HepG2 (cell line): ENCODE measurements at regions not wholly inside any gene's neighbourhood (a gene's known extent, or its start where the extent isn't known, plus 50 kb on each side); places are given as distances from the start of the nearest gene placed in this dataset.

ENCODE experiments used
- BCL6 ChIP-seq: IDR thresholded peaks from 2 replicates; pipeline ENCODE4 v1.6.1; 2016; ENCODE audit warnings: missing genetic modification reagents, missing compliant biosample characterization
- GABPA ChIP-seq, 2 experiments: IDR thresholded peaks; 2 replicates each; pipeline ENCODE4 v1.6.1; 2011 to 2016; ENCODE audit warnings: low read depth in 2 of 2, low read length in 1 of 2, missing biosample characterization in 1 of 2, missing genetic modification characterization in 1 of 2
- KLF12 ChIP-seq: sonication (generic); formaldehyde crosslinking; IDR thresholded peaks from 2 replicates; pipeline ENCODE4 v1.4.0; 2020; ENCODE audit warnings: missing genetic modification reagents, borderline replicate concordance
- NFAT5 ChIP-seq: sonication (generic); formaldehyde crosslinking; IDR thresholded peaks from 2 replicates; pipeline ENCODE4 v1.4.0; 2020; ENCODE audit warnings: missing genetic modification reagents
- NR1H2 ChIP-seq: sonication (generic); formaldehyde crosslinking; IDR thresholded peaks from 2 replicates; pipeline ENCODE4 v1.8.1; 2022; ENCODE audit warnings: low read depth, missing genetic modification reagents, borderline replicate concordance
- ZNF333 ChIP-seq: sonication (generic); formaldehyde crosslinking; IDR thresholded peaks from 2 replicates; pipeline ENCODE4 v1.4.0; 2020; ENCODE audit warnings: mild to moderate bottlenecking, missing genetic modification reagents, borderline replicate concordance
- TF ChIP-seq, protein P1 (sequence below): sonication (generic); formaldehyde crosslinking; IDR thresholded peaks from 2 replicates; pipeline ENCODE4 v1.4.0; 2020; ENCODE audit warnings: missing genetic modification reagents
- TF ChIP-seq, protein P2 (sequence below): fragments of 450-650 bp; IDR thresholded peaks from 2 replicates; pipeline ENCODE4 v1.6.1; 2016

DNA sequence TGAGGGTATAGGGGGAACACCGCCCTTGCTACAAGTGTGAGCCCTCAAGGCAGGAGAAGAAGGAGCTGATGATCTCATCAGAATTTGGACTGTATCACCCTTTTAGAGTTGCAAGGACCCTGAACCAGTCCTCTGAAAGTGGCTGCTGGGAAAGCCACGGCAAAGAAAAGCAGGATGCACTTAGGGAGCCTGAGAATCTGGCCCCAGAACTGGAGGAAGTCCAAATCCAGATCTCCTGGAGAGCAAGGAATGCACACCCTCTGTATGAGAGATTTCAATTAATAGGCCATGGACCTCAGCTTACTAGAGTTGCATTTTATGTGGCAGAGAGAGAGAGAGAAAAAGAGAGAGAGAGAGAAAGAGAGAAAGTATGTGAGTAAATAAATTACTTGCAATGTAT is 662.9 kb downstream of the CCSER2 start (continued):
- TF ChIP-seq NFAT5 (CRISPR knock-in tag) (no peak), GABPA (IDR thresholded peaks at IDR 0.05; ENCODE audit: low read depth, low read length) (no peak), GABPA (CRISPR knock-in tag; IDR thresholded peaks at IDR 0.05; ENCODE audit: low read depth) (no peak), ZNF333 (CRISPR knock-in tag) (no peak), KLF12 (CRISPR knock-in tag) (no peak), BCL6 (CRISPR knock-in tag) (no peak), NR1H2 (no peak)
- TF ChIP-seq, protein P1, sequence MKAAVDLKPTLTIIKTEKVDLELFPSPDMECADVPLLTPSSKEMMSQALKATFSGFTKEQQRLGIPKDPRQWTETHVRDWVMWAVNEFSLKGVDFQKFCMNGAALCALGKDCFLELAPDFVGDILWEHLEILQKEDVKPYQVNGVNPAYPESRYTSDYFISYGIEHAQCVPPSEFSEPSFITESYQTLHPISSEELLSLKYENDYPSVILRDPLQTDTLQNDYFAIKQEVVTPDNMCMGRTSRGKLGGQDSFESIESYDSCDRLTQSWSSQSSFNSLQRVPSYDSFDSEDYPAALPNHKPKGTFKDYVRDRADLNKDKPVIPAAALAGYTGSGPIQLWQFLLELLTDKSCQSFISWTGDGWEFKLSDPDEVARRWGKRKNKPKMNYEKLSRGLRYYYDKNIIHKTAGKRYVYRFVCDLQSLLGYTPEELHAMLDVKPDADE = no peak
- TF ChIP-seq, protein P2, sequence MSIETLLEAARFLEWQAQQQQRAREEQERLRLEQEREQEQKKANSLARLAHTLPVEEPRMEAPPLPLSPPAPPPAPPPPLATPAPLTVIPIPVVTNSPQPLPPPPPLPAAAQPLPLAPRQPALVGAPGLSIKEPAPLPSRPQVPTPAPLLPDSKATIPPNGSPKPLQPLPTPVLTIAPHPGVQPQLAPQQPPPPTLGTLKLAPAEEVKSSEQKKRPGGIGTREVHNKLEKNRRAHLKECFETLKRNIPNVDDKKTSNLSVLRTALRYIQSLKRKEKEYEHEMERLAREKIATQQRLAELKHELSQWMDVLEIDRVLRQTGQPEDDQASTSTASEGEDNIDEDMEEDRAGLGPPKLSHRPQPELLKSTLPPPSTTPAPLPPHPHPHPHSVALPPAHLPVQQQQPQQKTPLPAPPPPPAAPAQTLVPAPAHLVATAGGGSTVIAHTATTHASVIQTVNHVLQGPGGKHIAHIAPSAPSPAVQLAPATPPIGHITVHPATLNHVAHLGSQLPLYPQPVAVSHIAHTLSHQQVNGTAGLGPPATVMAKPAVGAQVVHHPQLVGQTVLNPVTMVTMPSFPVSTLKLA = no peak
